Progenitor cell of endocrine pancreas (in vitro differentiated cells): ENCODE measurements at regions not wholly inside any gene's neighbourhood (a gene's known extent, or its start where the extent isn't known, plus 50 kb on each side); places are given as distances from the start of the nearest gene placed in this dataset.

Source experiments
- DNase-seq: peaks from one replicate; pipeline ENCODE4 v3.0.0; 2021; ENCODE audit warnings: low spot score; ENCODE audit not compliant: unreplicated experiment
- H3K27ac Mint-ChIP-seq: 2 replicates; pipeline ENCODE4 v1.8.0; 2021; ENCODE audit warnings: mild to moderate bottlenecking, moderate library complexity, mixed read lengths
- H3K27me3 Mint-ChIP-seq: 2 replicates; pipeline ENCODE4 v1.8.0; 2021; ENCODE audit warnings: mixed read lengths
- H3K36me3 Mint-ChIP-seq: 2 replicates; pipeline ENCODE4 v1.8.0; 2022; ENCODE audit warnings: mixed read lengths; ENCODE audit not compliant: insufficient read depth
- H3K4me1 Mint-ChIP-seq: 2 replicates; pipeline ENCODE4 v1.8.0; 2021; ENCODE audit warnings: low read depth, mixed read lengths
- H3K4me3 Mint-ChIP-seq: 2 replicates; pipeline ENCODE4 v1.8.0; 2021; ENCODE audit warnings: low read depth, mild to moderate bottlenecking, moderate library complexity, mixed read lengths
- H3K9me3 Mint-ChIP-seq: 2 replicates; pipeline ENCODE4 v1.8.0; 2021; ENCODE audit warnings: low read depth, mixed read lengths
- TF ChIP-seq, protein P1 (sequence below): fragments of 200-600 bp; sonication (generic); IDR thresholded peaks from one replicate; pipeline ENCODE4 v1.5.0; 2021; ENCODE audit warnings: antibody characterized with exemption, mild to moderate bottlenecking; ENCODE audit not compliant: unreplicated experiment

DNA sequence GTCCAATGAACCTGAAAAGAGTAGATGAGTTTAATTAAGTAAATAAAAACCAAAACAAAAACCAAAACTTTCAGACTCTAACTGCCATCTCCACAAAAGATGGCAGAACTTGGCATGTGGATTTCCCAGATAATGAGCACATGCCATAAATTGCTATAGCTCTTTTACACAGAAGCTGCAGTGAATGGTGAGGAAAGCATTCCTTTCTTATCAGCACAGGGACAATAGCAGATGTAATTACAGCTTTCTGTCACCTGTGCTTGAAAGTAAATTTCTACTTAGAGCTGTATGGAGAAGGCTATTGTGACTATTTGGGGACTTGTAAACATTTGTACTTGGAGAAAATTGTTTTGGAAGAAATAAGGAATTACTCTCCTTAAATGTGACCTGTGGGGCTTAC, 378.4 kb downstream of the RPRM start:
- no peak for DNase-seq
- H3K27ac Mint-ChIP-seq: no peak overlapping the region
- no peak overlapping the region for H3K4me3 Mint-ChIP-seq

DNA sequence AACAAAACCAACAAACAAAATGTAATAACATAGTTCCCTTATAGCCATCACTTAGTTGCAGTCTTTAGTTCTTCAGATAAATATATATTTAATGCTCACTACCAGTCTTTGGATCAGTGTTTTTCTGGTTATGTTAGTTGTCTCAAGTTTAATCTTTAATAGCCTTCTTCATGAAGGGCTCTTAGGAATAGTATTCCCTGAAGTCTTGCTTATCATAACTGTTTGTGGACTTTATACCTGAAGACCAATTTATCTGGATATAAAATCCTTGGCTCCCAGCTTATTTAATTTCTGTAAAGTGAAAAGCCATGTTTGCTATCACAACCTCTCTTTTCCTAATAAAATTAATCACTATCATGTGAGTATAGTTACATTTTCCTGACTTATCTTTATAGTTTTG, 379.7 kb downstream of the ARL6IP6 start:
- peaks cover under 1% of the 10 kb centered on the region for H3K27me3 Mint-ChIP-seq
- peaks cover 14% of the 10 kb centered on the region for H3K4me1 Mint-ChIP-seq
- H3K4me3 Mint-ChIP-seq: no peak overlapping the region

More for the DNA sequence above, 378.4 kb downstream of the RPRM start:
- Mint-ChIP-seq H3K4me1 (peaks cover 14% of the 10 kb centered on the region), H3K36me3 (no peaks in the 10 kb centered on the region), H3K27me3 (peaks cover 2% of the 10 kb centered on the region), H3K9me3 (no peaks in the 10 kb centered on the region)
- TF ChIP-seq, protein P1, sequence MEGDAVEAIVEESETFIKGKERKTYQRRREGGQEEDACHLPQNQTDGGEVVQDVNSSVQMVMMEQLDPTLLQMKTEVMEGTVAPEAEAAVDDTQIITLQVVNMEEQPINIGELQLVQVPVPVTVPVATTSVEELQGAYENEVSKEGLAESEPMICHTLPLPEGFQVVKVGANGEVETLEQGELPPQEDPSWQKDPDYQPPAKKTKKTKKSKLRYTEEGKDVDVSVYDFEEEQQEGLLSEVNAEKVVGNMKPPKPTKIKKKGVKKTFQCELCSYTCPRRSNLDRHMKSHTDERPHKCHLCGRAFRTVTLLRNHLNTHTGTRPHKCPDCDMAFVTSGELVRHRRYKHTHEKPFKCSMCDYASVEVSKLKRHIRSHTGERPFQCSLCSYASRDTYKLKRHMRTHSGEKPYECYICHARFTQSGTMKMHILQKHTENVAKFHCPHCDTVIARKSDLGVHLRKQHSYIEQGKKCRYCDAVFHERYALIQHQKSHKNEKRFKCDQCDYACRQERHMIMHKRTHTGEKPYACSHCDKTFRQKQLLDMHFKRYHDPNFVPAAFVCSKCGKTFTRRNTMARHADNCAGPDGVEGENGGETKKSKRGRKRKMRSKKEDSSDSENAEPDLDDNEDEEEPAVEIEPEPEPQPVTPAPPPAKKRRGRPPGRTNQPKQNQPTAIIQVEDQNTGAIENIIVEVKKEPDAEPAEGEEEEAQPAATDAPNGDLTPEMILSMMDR: no peak

DNA sequence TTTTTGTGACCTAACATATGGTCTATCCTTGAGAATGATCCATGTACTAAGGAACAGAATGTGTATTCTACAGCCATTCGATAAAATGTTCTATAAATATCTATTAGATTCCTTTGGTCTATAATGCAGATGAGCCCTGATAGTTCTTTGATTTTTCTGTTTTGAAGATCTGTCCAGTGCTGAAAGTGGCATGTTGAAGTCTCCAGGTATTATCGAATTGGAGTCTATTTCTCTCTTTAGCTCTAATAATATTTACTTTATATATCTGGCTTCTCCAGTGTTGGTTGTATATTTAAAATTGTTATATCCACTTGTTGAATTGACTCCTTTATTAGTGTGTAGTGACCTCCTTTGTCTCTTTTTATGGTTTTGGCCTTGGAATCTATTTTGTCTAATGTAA, 377.9 kb downstream of the ARL6IP6 start:
- Mint-ChIP-seq H3K9me3 (peaks cover 9% of the 10 kb centered on the region), H3K27me3 (no peaks in the 10 kb centered on the region), H3K27ac (no peak overlapping the region), H3K36me3 (no peaks in the 10 kb centered on the region), H3K4me1 (peaks cover 8% of the 10 kb centered on the region), H3K4me3 (no peak overlapping the region)
- no peak for DNase-seq
- TF ChIP-seq, protein P1: no peak

More for the DNA sequence above, 379.7 kb downstream of the ARL6IP6 start:
- no peak overlapping the region for H3K27ac Mint-ChIP-seq
- TF ChIP-seq, protein P1: no peak
- H3K36me3 Mint-ChIP-seq: no peaks in the 10 kb centered on the region
- H3K9me3 Mint-ChIP-seq: no peaks in the 10 kb centered on the region
- no peak for DNase-seq

DNA sequence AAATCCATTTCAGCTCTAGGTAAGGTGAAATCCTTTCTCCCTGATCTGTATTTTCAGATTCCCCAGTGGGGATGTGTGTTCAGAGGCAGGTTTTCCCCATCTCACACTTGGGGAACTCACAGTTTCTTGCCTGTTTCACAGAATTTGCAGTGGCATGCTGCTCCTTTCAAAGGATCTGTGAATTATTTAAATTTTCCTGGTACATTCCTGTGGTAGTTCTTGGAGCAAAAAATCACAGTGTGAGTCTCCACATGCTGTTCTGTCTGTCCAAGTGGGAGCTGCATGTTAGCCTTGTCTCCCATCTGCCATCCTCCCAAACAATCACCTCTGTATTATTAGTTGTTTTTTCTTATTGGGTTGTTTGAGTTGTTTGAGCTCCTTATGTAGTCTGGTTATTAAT, 372.9 kb downstream of the ARL6IP6 start:
- Mint-ChIP-seq H3K36me3 (no peaks in the 10 kb centered on the region), H3K4me3 (no peak overlapping the region), H3K4me1 (no peaks in the 10 kb centered on the region), H3K9me3 (peaks cover 16% of the 10 kb centered on the region), H3K27me3 (no peaks in the 10 kb centered on the region), H3K27ac (no peak overlapping the region)
- no peak for DNase-seq
- TF ChIP-seq, protein P1: no peak

DNA sequence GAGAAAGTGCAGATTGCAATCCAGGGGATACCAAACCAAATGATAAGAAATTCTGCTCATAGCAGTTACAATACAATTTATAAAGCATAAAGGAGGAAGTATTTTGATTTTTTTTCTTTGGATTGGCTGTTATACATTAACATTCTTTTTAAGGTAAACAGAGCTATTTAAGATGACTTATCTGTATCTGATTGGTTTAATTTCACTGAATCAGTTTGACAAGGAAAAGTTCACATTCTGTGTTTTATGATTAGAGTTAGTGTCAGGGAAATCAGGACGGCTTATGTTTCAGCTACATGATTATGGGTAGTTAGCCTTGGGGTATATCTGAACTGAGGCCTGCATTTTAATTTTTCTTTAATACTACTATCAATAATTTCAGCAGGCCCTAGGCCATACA, 360.9 kb downstream of the ARL6IP6 start:
- TF ChIP-seq, protein P1: no peak
- Mint-ChIP-seq H3K9me3 (peaks cover 3% of the 10 kb centered on the region), H3K36me3 (no peaks in the 10 kb centered on the region), H3K4me3 (no peak overlapping the region), H3K4me1 (no peaks in the 10 kb centered on the region), H3K27me3 (no peaks in the 10 kb centered on the region), H3K27ac (no peak overlapping the region)
- DNase-seq: no peak
